Osteoblast (primary cell): ENCODE measurements at regions not wholly inside any gene's neighbourhood (a gene's known extent, or its start where the extent isn't known, plus 50 kb on each side); places are given as distances from the start of the nearest gene placed in this dataset.

Source experiments
- DNase-seq: peaks from one replicate; pipeline ENCODE4 v3.0.0; 2011; ENCODE audit warnings: low spot score, mixed read lengths; ENCODE audit not compliant: insufficient read length; ENCODE audit errors: missing footprints
- H2AFZ ChIP-seq: 2 replicates; pipeline ENCODE4 v1.6.0; 2011; ENCODE audit warnings: mild to moderate bottlenecking, low read length
- H3K27ac ChIP-seq: 2 replicates; pipeline ENCODE4 v1.5.1; 2011; ENCODE audit warnings: mild to moderate bottlenecking, low read depth, low read length, moderate library complexity
- H3K27me3 ChIP-seq: 2 replicates; pipeline ENCODE4 v1.6.0; 2012; ENCODE audit warnings: mild to moderate bottlenecking, control low read depth, inconsistent platforms, low read length, moderate library complexity; ENCODE audit not compliant: insufficient read depth
- H3K36me3 ChIP-seq: 2 replicates; pipeline ENCODE4 v1.5.1; 2011; ENCODE audit warnings: mild to moderate bottlenecking, low read length, control low read depth, moderate library complexity; ENCODE audit not compliant: insufficient read depth
- H3K4me1 ChIP-seq: 2 replicates; pipeline ENCODE4 v1.5.1; 2011; ENCODE audit warnings: mild to moderate bottlenecking, low read length, control low read depth, moderate library complexity; ENCODE audit not compliant: insufficient read depth
- H3K4me2 ChIP-seq: 2 replicates; pipeline ENCODE4 v1.6.0; 2011; ENCODE audit warnings: mild to moderate bottlenecking, low read length; ENCODE audit not compliant: insufficient read depth
- H3K4me3 ChIP-seq: fragments of 200-600 bp; sonication (generic); 3 replicates; pipeline ENCODE4 v1.5.1; 2012; ENCODE audit warnings: mild to moderate bottlenecking, low read length, inconsistent platforms; ENCODE audit not compliant: insufficient read depth
- H3K79me2 ChIP-seq: 2 replicates; pipeline ENCODE4 v1.6.0; 2012; ENCODE audit warnings: mild to moderate bottlenecking, low read length, control low read depth, inconsistent platforms; ENCODE audit not compliant: insufficient read depth
- H3K9me3 ChIP-seq: 2 replicates; pipeline ENCODE4 v1.5.1; 2011; ENCODE audit warnings: low read depth, low read length, control low read depth
- H4K20me1 ChIP-seq: 2 replicates; pipeline ENCODE4 v1.6.0; 2012; ENCODE audit warnings: mild to moderate bottlenecking, low read length, control low read depth; ENCODE audit not compliant: insufficient read depth
- TF ChIP-seq, protein P1 (sequence below): IDR thresholded peaks from 2 replicates; pipeline ENCODE4 v1.5.1; 2011; ENCODE audit warnings: mild to moderate bottlenecking, low read depth, low read length, moderate library complexity; ENCODE audit errors: extremely low read depth

DNA sequence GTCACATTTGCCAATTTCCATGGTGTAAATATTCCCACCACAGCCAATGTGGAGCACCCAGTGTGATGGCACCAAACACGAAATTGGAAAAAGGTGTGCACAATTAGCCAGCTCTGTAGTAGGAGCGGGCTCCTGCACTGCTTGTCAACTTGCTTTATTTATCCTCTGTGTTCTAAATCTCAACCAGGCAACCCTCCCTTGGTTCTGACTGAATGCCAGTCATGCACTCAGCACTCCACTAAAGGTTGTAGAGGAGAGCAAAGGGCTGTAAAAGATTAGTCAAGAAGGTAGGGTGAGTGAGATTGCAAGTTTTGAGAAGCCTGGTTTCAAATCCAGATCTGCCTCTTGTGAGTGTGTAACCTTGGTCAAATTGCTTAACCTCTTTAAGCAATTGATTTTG, 71.5 kb upstream of the EGR2 start:
- H2AFZ ChIP-seq, result no peak overlapping the region
- no peak overlapping the region for H3K27ac ChIP-seq
- H4K20me1 ChIP-seq, result no peaks in the 10 kb centered on the region
- H3K4me1 ChIP-seq, result peaks cover 15% of the 10 kb centered on the region
- H3K4me2 ChIP-seq, result no peak overlapping the region
- no peak for DNase-seq
- TF ChIP-seq, protein P1, sequence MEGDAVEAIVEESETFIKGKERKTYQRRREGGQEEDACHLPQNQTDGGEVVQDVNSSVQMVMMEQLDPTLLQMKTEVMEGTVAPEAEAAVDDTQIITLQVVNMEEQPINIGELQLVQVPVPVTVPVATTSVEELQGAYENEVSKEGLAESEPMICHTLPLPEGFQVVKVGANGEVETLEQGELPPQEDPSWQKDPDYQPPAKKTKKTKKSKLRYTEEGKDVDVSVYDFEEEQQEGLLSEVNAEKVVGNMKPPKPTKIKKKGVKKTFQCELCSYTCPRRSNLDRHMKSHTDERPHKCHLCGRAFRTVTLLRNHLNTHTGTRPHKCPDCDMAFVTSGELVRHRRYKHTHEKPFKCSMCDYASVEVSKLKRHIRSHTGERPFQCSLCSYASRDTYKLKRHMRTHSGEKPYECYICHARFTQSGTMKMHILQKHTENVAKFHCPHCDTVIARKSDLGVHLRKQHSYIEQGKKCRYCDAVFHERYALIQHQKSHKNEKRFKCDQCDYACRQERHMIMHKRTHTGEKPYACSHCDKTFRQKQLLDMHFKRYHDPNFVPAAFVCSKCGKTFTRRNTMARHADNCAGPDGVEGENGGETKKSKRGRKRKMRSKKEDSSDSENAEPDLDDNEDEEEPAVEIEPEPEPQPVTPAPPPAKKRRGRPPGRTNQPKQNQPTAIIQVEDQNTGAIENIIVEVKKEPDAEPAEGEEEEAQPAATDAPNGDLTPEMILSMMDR, result no peak
- no peaks in the 10 kb centered on the region for H3K36me3 ChIP-seq
- no peaks in the 10 kb centered on the region for H3K79me2 ChIP-seq
- H3K27me3 ChIP-seq, result peaks cover 14% of the 10 kb centered on the region
- H3K4me3 ChIP-seq, result no peak overlapping the region
- H3K9me3 ChIP-seq, result no peaks in the 10 kb centered on the region

DNA sequence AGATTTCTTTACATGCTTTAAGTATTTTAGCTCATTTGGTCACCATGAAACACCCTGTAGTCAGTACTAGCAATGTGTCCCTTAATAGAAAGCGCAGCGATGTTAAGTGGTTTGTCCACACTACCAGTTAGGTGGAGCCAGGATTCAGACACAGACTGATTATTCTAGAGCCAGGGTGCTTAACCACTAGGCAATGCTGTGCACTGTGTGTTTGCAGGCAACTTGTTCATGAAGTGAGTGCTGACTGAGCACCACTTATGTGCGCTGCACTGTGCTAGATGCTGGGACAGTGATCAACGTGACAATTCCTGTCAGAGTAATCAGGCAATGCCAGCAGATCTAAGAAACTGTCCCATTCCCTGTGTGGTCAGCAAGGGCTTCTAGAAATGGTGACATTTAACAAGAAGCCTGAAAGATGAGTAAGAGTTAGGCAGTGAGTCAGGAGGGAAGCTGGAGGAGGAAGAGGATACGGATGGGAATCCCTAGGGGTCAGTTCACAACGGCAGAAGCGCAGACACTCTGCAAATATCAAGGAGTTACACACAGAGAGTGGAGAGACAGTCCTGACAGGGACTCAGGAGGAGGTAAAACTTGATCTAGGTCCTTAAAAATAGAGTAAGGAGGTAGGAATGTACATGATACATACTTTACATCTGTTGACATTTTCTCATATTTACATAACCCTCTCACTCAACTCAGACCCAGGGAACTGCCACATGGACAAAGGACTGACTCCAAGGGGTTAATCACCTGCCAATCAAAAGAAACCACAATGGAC, 69.7 kb upstream of the EGR2 start:
- H2AFZ ChIP-seq, result no peak overlapping the region
- H3K4me2 ChIP-seq, result peak overlapping the region; percentile 74
- peaks cover 13% of the 10 kb centered on the region for H3K27me3 ChIP-seq
- DNase-seq, result peak; percentile 91
- no peaks in the 10 kb centered on the region for H3K36me3 ChIP-seq
- no peaks in the 10 kb centered on the region for H3K79me2 ChIP-seq
- peak overlapping the region; percentile 27 for H3K4me3 ChIP-seq
- no peak overlapping the region for H3K27ac ChIP-seq
- no peaks in the 10 kb centered on the region for H4K20me1 ChIP-seq
- H3K4me1 ChIP-seq, result peaks cover 15% of the 10 kb centered on the region
- TF ChIP-seq, protein P1, result no peak
- no peaks in the 10 kb centered on the region for H3K9me3 ChIP-seq

DNA sequence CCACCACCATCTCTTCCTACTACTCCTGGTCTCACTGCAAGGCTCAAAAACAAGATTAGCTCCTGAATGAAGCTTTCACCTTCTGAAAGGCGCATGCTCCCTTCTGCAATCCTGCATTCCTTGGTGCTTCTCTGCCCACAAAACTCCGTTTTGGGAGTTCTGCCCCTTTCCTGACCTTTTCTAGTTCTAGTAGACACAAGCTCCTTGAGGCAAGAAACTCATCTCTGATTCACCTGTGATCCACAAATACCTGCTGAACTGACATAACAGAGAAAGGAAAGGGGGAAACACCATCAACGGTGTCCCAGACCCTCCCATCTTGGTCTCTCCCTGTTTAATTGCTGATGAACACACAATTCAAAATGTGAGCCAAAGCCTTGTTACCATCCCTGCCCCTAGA, 64.0 kb upstream of the EGR2 start:
- Histone ChIP-seq H3K4me1 (no peaks in the 10 kb centered on the region), H3K27ac (no peak overlapping the region), H2AFZ (no peak overlapping the region), H3K79me2 (no peaks in the 10 kb centered on the region), H3K36me3 (no peaks in the 10 kb centered on the region), H4K20me1 (no peaks in the 10 kb centered on the region), H3K4me2 (no peak overlapping the region), H3K9me3 (no peaks in the 10 kb centered on the region), H3K4me3 (no peak overlapping the region), H3K27me3 (peaks cover 35% of the 10 kb centered on the region)
- DNase-seq, result no peak
- TF ChIP-seq, protein P1, result no peak

DNA sequence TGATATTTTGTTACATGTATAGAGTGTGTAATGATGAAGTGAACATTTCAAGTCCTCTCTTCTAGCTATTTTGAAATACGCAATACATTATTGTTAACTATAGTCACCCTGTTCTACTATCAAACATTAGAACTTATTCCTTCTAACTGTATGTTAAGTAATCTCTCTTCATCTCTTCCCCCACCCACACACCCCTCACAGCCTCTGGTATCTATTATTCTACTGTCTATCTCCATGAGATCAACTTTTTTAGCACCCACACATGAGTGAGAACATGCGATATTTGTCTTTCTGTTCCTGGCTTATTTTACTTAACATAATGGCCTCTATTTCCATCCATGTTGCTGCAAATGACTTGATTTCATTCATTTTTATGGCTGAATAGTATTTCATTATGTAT, 57.7 kb upstream of the EGR2 start:
- TF ChIP-seq, protein P1, result no peak
- H2AFZ ChIP-seq, result no peak overlapping the region
- no peaks in the 10 kb centered on the region for H3K79me2 ChIP-seq
- no peaks in the 10 kb centered on the region for H3K9me3 ChIP-seq
- no peak overlapping the region for H3K4me2 ChIP-seq
- H3K4me1 ChIP-seq, result no peaks in the 10 kb centered on the region
- H3K27me3 ChIP-seq, result peaks cover 21% of the 10 kb centered on the region
- H4K20me1 ChIP-seq, result no peaks in the 10 kb centered on the region
- no peak for DNase-seq
- H3K36me3 ChIP-seq, result no peaks in the 10 kb centered on the region
- no peak overlapping the region for H3K4me3 ChIP-seq
- H3K27ac ChIP-seq, result no peak overlapping the region
